GM12873 (cell line): ENCODE measurements at regions not wholly inside any gene's neighbourhood (a gene's known extent, or its start where the extent isn't known, plus 50 kb on each side); places are given as distances from the start of the nearest gene placed in this dataset.

ENCODE experiments used
- CTCF ChIP-seq: IDR thresholded peaks from 2 replicates; pipeline ENCODE4 v1.5.1; 2012; ENCODE audit warnings: low read depth, mild to moderate bottlenecking, moderate library complexity, low read length, control low read depth; ENCODE audit not compliant: insufficient read depth; ENCODE audit errors: missing control alignments

GRCh38 chr1:34450325-34450724 lies 273.6 kb downstream of the C1orf94 start:
- TF ChIP-seq CTCF, result no peak

GRCh38 chr1:34452451-34452850 lies 275.7 kb downstream of the C1orf94 start:
- TF ChIP-seq CTCF, result no peak

- TF ChIP-seq CTCF, result no peak
Measured at GRCh38 chr1:34455121-34455520, 278.4 kb downstream of the C1orf94 start.

GRCh38 chr1:34460193-34460592 lies 283.5 kb downstream of the C1orf94 start:
- TF ChIP-seq CTCF, result peak; percentile 95

GRCh38 chr1:34470401-34470800 lies 284.4 kb upstream of the GJB5 start:
- TF ChIP-seq CTCF, result no peak

GRCh38 chr1:34474566-34474965 lies 280.3 kb upstream of the GJB5 start:
- TF ChIP-seq CTCF, result no peak

- TF ChIP-seq CTCF, result no peak
Measured at GRCh38 chr1:34476371-34476770, 278.5 kb upstream of the GJB5 start.
